Osteoblast (primary cell): ENCODE measurements at regions not wholly inside any gene's neighbourhood (a gene's known extent, or its start where the extent isn't known, plus 50 kb on each side); places are given as distances from the start of the nearest gene placed in this dataset.
A peak's percentile ranks its signal among the peaks of the same experiment; 100 is the strongest.

Source experiments
- DNase-seq: peaks from one replicate; pipeline ENCODE4 v3.0.0; 2011; ENCODE audit warnings: low spot score, mixed read lengths; ENCODE audit not compliant: insufficient read length; ENCODE audit errors: missing footprints
- H2AFZ ChIP-seq: 2 replicates; pipeline ENCODE4 v1.6.0; 2011; ENCODE audit warnings: mild to moderate bottlenecking, low read length
- H3K27ac ChIP-seq: 2 replicates; pipeline ENCODE4 v1.5.1; 2011; ENCODE audit warnings: mild to moderate bottlenecking, low read depth, low read length, moderate library complexity
- H3K27me3 ChIP-seq: 2 replicates; pipeline ENCODE4 v1.6.0; 2012; ENCODE audit warnings: mild to moderate bottlenecking, control low read depth, inconsistent platforms, low read length, moderate library complexity; ENCODE audit not compliant: insufficient read depth
- H3K36me3 ChIP-seq: 2 replicates; pipeline ENCODE4 v1.5.1; 2011; ENCODE audit warnings: mild to moderate bottlenecking, low read length, control low read depth, moderate library complexity; ENCODE audit not compliant: insufficient read depth
- H3K4me1 ChIP-seq: 2 replicates; pipeline ENCODE4 v1.5.1; 2011; ENCODE audit warnings: mild to moderate bottlenecking, low read length, control low read depth, moderate library complexity; ENCODE audit not compliant: insufficient read depth
- H3K4me2 ChIP-seq: 2 replicates; pipeline ENCODE4 v1.6.0; 2011; ENCODE audit warnings: mild to moderate bottlenecking, low read length; ENCODE audit not compliant: insufficient read depth
- H3K4me3 ChIP-seq: fragments of 200-600 bp; sonication (generic); 3 replicates; pipeline ENCODE4 v1.5.1; 2012; ENCODE audit warnings: mild to moderate bottlenecking, low read length, inconsistent platforms; ENCODE audit not compliant: insufficient read depth
- H3K79me2 ChIP-seq: 2 replicates; pipeline ENCODE4 v1.6.0; 2012; ENCODE audit warnings: mild to moderate bottlenecking, low read length, control low read depth, inconsistent platforms; ENCODE audit not compliant: insufficient read depth
- H3K9me3 ChIP-seq: 2 replicates; pipeline ENCODE4 v1.5.1; 2011; ENCODE audit warnings: low read depth, low read length, control low read depth
- H4K20me1 ChIP-seq: 2 replicates; pipeline ENCODE4 v1.6.0; 2012; ENCODE audit warnings: mild to moderate bottlenecking, low read length, control low read depth; ENCODE audit not compliant: insufficient read depth
- CTCF ChIP-seq: IDR thresholded peaks from 2 replicates; pipeline ENCODE4 v1.5.1; 2011; ENCODE audit warnings: mild to moderate bottlenecking, low read depth, low read length, moderate library complexity; ENCODE audit errors: extremely low read depth

- no peak overlapping the region for H2AFZ ChIP-seq
- no peaks in the 10 kb centered on the region for H4K20me1 ChIP-seq
- H3K9me3 ChIP-seq, result no peaks in the 10 kb centered on the region
- no peaks in the 10 kb centered on the region for H3K79me2 ChIP-seq
- no peaks in the 10 kb centered on the region for H3K36me3 ChIP-seq
- TF ChIP-seq CTCF, result no peak
- H3K4me3 ChIP-seq, result no peak overlapping the region
- DNase-seq, result peak; percentile 51
- H3K27me3 ChIP-seq, result no peaks in the 10 kb centered on the region
- H3K4me1 ChIP-seq, result peaks cover 37% of the 10 kb centered on the region
- H3K4me2 ChIP-seq, result no peak overlapping the region
- peak overlapping the region; percentile 54 for H3K27ac ChIP-seq
Measured at GRCh38 chr12:67370979-67371378, 101.8 kb downstream of the CAND1 start.

GRCh38 chr12:67377021-67377420 is 107.9 kb downstream of the CAND1 start:
- peaks cover 6% of the 10 kb centered on the region for H3K4me1 ChIP-seq
- H2AFZ ChIP-seq, result no peak overlapping the region
- no peak for TF ChIP-seq CTCF
- no peaks in the 10 kb centered on the region for H3K9me3 ChIP-seq
- H3K4me3 ChIP-seq, result no peak overlapping the region
- H4K20me1 ChIP-seq, result no peaks in the 10 kb centered on the region
- H3K79me2 ChIP-seq, result no peaks in the 10 kb centered on the region
- no peak overlapping the region for H3K27ac ChIP-seq
- DNase-seq, result no peak
- H3K36me3 ChIP-seq, result no peaks in the 10 kb centered on the region
- no peak overlapping the region for H3K4me2 ChIP-seq
- H3K27me3 ChIP-seq, result no peaks in the 10 kb centered on the region

GRCh38 chr12:67377541-67377940 is 108.4 kb downstream of the CAND1 start:
- no peak for DNase-seq
- Histone ChIP-seq H2AFZ (no peak overlapping the region), H3K36me3 (no peaks in the 10 kb centered on the region), H3K4me2 (no peak overlapping the region), H3K9me3 (no peaks in the 10 kb centered on the region), H4K20me1 (no peaks in the 10 kb centered on the region), H3K79me2 (no peaks in the 10 kb centered on the region), H3K4me1 (peaks cover 11% of the 10 kb centered on the region), H3K4me3 (no peak overlapping the region), H3K27ac (no peak overlapping the region), H3K27me3 (no peaks in the 10 kb centered on the region)
- no peak for TF ChIP-seq CTCF

- H3K36me3 ChIP-seq, result no peaks in the 10 kb centered on the region
- TF ChIP-seq CTCF, result no peak
- H4K20me1 ChIP-seq, result no peaks in the 10 kb centered on the region
- H3K9me3 ChIP-seq, result no peaks in the 10 kb centered on the region
- H3K4me3 ChIP-seq, result peak overlapping the region; percentile 14
- peak overlapping the region; percentile 11 for H2AFZ ChIP-seq
- H3K4me1 ChIP-seq, result peaks cover 16% of the 10 kb centered on the region
- peak overlapping the region; percentile 56 for H3K4me2 ChIP-seq
- H3K79me2 ChIP-seq, result no peaks in the 10 kb centered on the region
- peak; percentile 14 for DNase-seq
- H3K27me3 ChIP-seq, result no peaks in the 10 kb centered on the region
- H3K27ac ChIP-seq, result peak overlapping the region; percentile 81
Measured at GRCh38 chr12:67382241-67382871, 113.2 kb downstream of the CAND1 start.
